Breast epithelium (tissue), 4 donors: ENCODE measurements at regions not wholly inside any gene's neighbourhood (a gene's known extent, or its start where the extent isn't known, plus 50 kb on each side); places are given as distances from the start of the nearest gene placed in this dataset.
A peak's percentile ranks its signal among the peaks of the same experiment; 100 is the strongest.
"Not testable (repeated sequence)": the region's sequence is repeated elsewhere in the genome, so short reads cannot be mapped to it uniquely, and the experiment has no call there.

Experiments
- DNase-seq, 2 donors: peaks; one replicate each; pipeline ENCODE4 v3.0.0-alpha.2; 2019; ENCODE audit warnings: low spot score in 2 of 2
- H3K27ac ChIP-seq, 2 donors: fragments of 200-600 bp; sonication (generic) in 1 of 2; one replicate each; pipeline ENCODE4 v1.5.1; 2016 to 2019; ENCODE audit warnings: mild to moderate bottlenecking in 1 of 2
- H3K27me3 ChIP-seq, 2 donors: fragments of 200-600 bp; sonication (generic) in 1 of 2; one replicate each; pipeline versions ENCODE4 v1.5.1 to v1.6.0; 2017 to 2019; ENCODE audit warnings: control low read depth in 1 of 2, mild to moderate bottlenecking in 1 of 2
- H3K36me3 ChIP-seq: fragments of 200-600 bp; one replicate; pipeline ENCODE4 v1.5.1; 2019
- H3K4me1 ChIP-seq, 2 donors: fragments of 200-600 bp; sonication (generic); one replicate each; pipeline ENCODE4 v1.5.1; 2016 to 2019; ENCODE audit warnings: control low read depth in 1 of 2
- H3K4me3 ChIP-seq, 3 donors: fragments of 200-600 bp; sonication (generic); 1 replicate in 2 of 3; 2 replicates in 1 of 3; pipeline ENCODE4 v1.5.1; 2016 to 2019; ENCODE audit warnings: mild to moderate bottlenecking in 3 of 3, moderate library complexity in 2 of 3
- H3K9me3 ChIP-seq, 2 donors: fragments of 200-600 bp; sonication (generic) in 1 of 2; one replicate each; pipeline ENCODE4 v1.5.1; 2016 to 2019; ENCODE audit warnings: control low read depth in 1 of 2
- CTCF ChIP-seq, 3 donors: fragments of 450-650 bp; IDR thresholded peaks; one replicate each; pipeline ENCODE4 v1.5.1; 2016 to 2017; ENCODE audit warnings: antibody characterized with exemption in 3 of 3, mild to moderate bottlenecking in 3 of 3, moderate library complexity in 3 of 3
- POLR2A ChIP-seq: fragments of 450-650 bp; IDR thresholded peaks from one replicate; pipeline ENCODE4 v1.6.1; 2016; ENCODE audit warnings: antibody characterized with exemption, mild to moderate bottlenecking, moderate library complexity
- POLR2AphosphoS5 ChIP-seq, 3 donors: sonication (generic); formaldehyde crosslinking; IDR thresholded peaks; one replicate each; pipeline ENCODE4 v1.6.1; 2017; ENCODE audit warnings: antibody characterized with exemption in 3 of 3
- intact Hi-C: fragments of 100-400 bp; cut with DNase I; formaldehyde crosslinking; loops from one replicate; pipeline ENCODE4 v1.15.1; 2023; ENCODE audit warnings: low total_unique reads

DNA sequence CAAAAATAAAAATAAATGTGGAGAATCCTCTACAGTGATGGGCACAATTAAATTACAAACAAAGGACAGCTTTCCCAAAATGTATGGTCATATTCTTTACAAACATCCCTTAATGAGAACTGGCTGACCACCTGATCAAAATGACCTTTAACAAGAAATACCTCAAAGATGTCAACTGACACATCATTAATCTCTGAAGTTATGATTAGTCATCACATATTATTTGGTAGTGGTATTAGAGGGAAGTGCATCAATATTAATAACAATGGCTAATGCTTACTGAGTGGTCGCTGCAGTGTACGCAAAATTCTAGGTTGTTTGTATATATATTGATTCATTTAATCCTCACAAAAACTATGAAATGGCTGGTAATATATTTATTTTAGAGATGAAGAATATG is 340.6 kb downstream of the GJA1 start:
- H3K27ac ChIP-seq, result no peak overlapping the region
- intact Hi-C loops, result no loop called here
- H3K36me3 ChIP-seq, result no peaks in the 10 kb centered on the region
- no peaks in the 10 kb centered on the region for H3K27me3 ChIP-seq
- DNase-seq, result no peak
- peaks cover 0 to 2% of the 10 kb centered on the region in 2 donors for H3K9me3 ChIP-seq
- no peak overlapping the region for H3K4me3 ChIP-seq
- TF ChIP-seq CTCF (IDR thresholded peaks at IDR 0.05) (no peak), POLR2AphosphoS5 (IDR thresholded peaks at IDR 0.05) (no peak), POLR2A (no peak)
- no peaks in the 10 kb centered on the region for H3K4me1 ChIP-seq

GRCh38 chr6:121780325-121781321 is 345.2 kb downstream of the GJA1 start:
- Histone ChIP-seq H3K36me3 (no peaks in the 10 kb centered on the region), H3K27me3 (no peaks in the 10 kb centered on the region), H3K9me3 (peaks cover 0 to 2% of the 10 kb centered on the region in 2 donors), H3K4me1 (no peaks in the 10 kb centered on the region), H3K4me3 (no peak overlapping the region), H3K27ac (peak overlapping the region; percentile 73 to 84)
- no peak for TF ChIP-seq CTCF (IDR thresholded peaks at IDR 0.05)
- peak; percentile 19 to 85 (median 84) for TF ChIP-seq POLR2AphosphoS5 (IDR thresholded peaks at IDR 0.05)
- no peak for TF ChIP-seq POLR2A
- intact Hi-C loops, result no loop called here
- peak; percentile 60 to 85 for DNase-seq

GRCh38 chr6:121791396-121792315 is 356.2 kb downstream of the GJA1 start:
- no peak for DNase-seq
- H3K4me3 ChIP-seq, result no peak overlapping the region
- H3K4me1 ChIP-seq, result no peaks in the 10 kb centered on the region
- no peak for TF ChIP-seq POLR2A
- no peak for TF ChIP-seq CTCF (IDR thresholded peaks at IDR 0.05)
- TF ChIP-seq POLR2AphosphoS5 (IDR thresholded peaks at IDR 0.05), result no peak
- H3K36me3 ChIP-seq, result no peaks in the 10 kb centered on the region
- H3K27ac ChIP-seq, result no peak overlapping the region
- intact Hi-C loops, result no loop called here
- H3K27me3 ChIP-seq, result no peaks in the 10 kb centered on the region
- no peaks in the 10 kb centered on the region for H3K9me3 ChIP-seq

GRCh38 chr6:121794630-121795029 is 359.2 kb downstream of the GJA1 start:
- no peaks in the 10 kb centered on the region for H3K36me3 ChIP-seq
- intact Hi-C loops, result no loop called here
- H3K4me3 ChIP-seq, result no peak overlapping the region
- peaks cover 4 to 8% of the 10 kb centered on the region in 2 donors for H3K9me3 ChIP-seq
- TF ChIP-seq CTCF (IDR thresholded peaks at IDR 0.05), result no peak
- no peak for TF ChIP-seq POLR2AphosphoS5 (IDR thresholded peaks at IDR 0.05)
- TF ChIP-seq POLR2A, result no peak
- H3K27me3 ChIP-seq, result no peaks in the 10 kb centered on the region
- no peaks in the 10 kb centered on the region for H3K4me1 ChIP-seq
- no peak for DNase-seq
- H3K27ac ChIP-seq, result no peak overlapping the region

GRCh38 chr6:121797598-121797997 is 362.2 kb downstream of the GJA1 start:
- H3K27me3 ChIP-seq, DNase-seq, H3K36me3 ChIP-seq, intact Hi-C loops, H3K27ac ChIP-seq, H3K4me3 ChIP-seq, H3K4me1 ChIP-seq: not testable (repeated sequence)
- peaks cover 9 to 17% of the 10 kb centered on the region in 2 donors for H3K9me3 ChIP-seq

GRCh38 chr6:121798126-121798525 is 362.7 kb downstream of the GJA1 start:
- H3K4me3 ChIP-seq, H3K27me3 ChIP-seq, H3K36me3 ChIP-seq, DNase-seq, H3K27ac ChIP-seq, H3K4me1 ChIP-seq, intact Hi-C loops: not testable (repeated sequence)
- peaks cover 9 to 18% of the 10 kb centered on the region in 2 donors for H3K9me3 ChIP-seq
